ENCODE measurements at regions not wholly inside any gene's neighbourhood (a gene's known extent, or its start where the extent isn't known, plus 50 kb on each side); places are given as distances from the start of the nearest gene placed in this dataset.

DNA sequence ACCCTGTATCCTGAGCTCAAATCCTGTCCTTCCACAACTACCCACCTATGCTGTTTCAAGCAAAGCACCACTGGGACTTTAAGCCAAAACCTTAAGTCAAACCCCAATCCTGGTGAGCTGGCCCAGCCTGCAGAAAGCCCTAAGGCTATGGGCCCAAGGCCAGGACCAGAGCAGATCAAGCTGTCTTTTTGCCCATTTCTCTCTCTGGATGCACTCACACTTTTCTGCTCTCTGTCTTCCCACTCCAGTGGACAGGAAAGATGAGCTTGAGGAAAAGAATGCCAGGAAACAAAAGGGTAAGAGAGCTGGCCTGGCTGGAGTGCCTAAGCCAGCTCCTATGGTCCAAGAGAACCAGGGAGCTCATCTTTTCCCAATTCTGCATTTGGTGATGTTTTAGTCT, 284.3 kb upstream of the ISX start:
- H3K36me3 ChIP-seq (ENCODE audit: control insufficient read depth in 2 of 2, insufficient read depth in 2 of 2, low read length in 1 of 2) = no peaks in the 10 kb centered on the region
- no peaks in the 10 kb centered on the region for H3K4me1 ChIP-seq (ENCODE audit: control insufficient read depth in 2 of 2, insufficient read depth in 2 of 2, low read length in 1 of 2)
- no peaks in the 10 kb centered on the region for H3K27me3 ChIP-seq (ENCODE audit: control insufficient read depth in 1 of 2, insufficient read depth in 2 of 2, low read length in 2 of 2)
- no peak overlapping the region for H3K4me3 ChIP-seq (ENCODE audit: low read depth in 1 of 2, low read length in 2 of 2)
- H3K27ac ChIP-seq (ENCODE audit: low read depth in 2 of 2, low read length in 1 of 2) = no peak overlapping the region
- H3K9me3 ChIP-seq (ENCODE audit: control insufficient read depth in 2 of 2, insufficient read depth in 1 of 2, low read depth in 1 of 2, low read length in 1 of 2) = peaks cover 0 to 3% of the 10 kb centered on the region in 2 donors

DNA sequence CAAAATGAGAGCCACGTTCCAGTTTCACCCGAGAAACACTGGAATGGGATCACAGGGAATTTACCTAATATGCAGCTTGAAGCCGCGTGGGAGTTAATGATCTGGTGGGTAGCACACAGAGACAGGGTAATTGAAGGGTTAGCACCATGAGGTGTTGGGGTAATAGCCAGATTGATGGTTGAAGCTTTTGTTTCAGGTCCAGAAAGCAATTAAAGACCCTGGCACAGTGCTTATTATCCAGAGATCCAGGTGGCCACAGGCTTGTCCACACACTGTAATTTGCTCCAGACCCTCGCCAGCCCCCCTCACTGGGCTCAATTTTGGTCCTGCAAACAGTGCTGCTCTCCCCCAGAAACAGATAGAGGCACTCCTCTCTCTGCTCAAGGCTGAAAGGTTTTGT, 282.5 kb upstream of the ISX start:
- Histone ChIP-seq H3K9me3 (ENCODE audit: control insufficient read depth in 2 of 2, insufficient read depth in 1 of 2, low read depth in 1 of 2, low read length in 1 of 2) (no peaks in the 10 kb centered on the region), H3K27me3 (ENCODE audit: control insufficient read depth in 1 of 2, insufficient read depth in 2 of 2, low read length in 2 of 2) (no peaks in the 10 kb centered on the region), H3K4me1 (ENCODE audit: control insufficient read depth in 2 of 2, insufficient read depth in 2 of 2, low read length in 1 of 2) (no peaks in the 10 kb centered on the region), H3K27ac (ENCODE audit: low read depth in 2 of 2, low read length in 1 of 2) (no peak overlapping the region), H3K4me3 (ENCODE audit: low read depth in 1 of 2, low read length in 2 of 2) (no peak overlapping the region), H3K36me3 (ENCODE audit: control insufficient read depth in 2 of 2, insufficient read depth in 2 of 2, low read length in 1 of 2) (no peaks in the 10 kb centered on the region)
- WGBS, 2 donors = 64 to 74% methylated on average over 5 of the region's 5 CpGs

DNA sequence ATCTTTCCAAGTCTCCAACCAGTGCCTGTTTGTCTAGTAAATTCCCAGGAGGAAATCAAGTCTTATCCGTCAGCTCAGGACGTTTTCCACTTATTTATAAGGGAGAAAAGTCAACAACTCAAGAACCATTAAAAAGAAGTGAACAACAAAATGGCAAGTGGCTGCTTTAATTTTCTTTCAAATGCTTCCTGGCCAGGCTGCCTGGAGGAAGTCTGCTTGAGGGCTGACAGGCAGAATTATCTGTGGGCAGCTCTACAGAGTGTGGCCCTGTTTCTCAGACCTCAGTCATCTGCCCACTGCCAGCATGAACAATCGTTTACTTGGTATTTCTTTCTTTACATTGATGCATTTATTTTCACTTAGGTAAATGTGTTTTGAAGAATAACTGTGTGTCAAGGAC, 281.9 kb upstream of the ISX start:
- Histone ChIP-seq H3K4me1 (ENCODE audit: control insufficient read depth in 2 of 2, insufficient read depth in 2 of 2, low read length in 1 of 2) (no peaks in the 10 kb centered on the region), H3K27me3 (ENCODE audit: control insufficient read depth in 1 of 2, insufficient read depth in 2 of 2, low read length in 2 of 2) (no peaks in the 10 kb centered on the region), H3K36me3 (ENCODE audit: control insufficient read depth in 2 of 2, insufficient read depth in 2 of 2, low read length in 1 of 2) (no peaks in the 10 kb centered on the region), H3K9me3 (ENCODE audit: control insufficient read depth in 2 of 2, insufficient read depth in 1 of 2, low read depth in 1 of 2, low read length in 1 of 2) (peaks cover 0 to 4% of the 10 kb centered on the region in 2 donors), H3K4me3 (ENCODE audit: low read depth in 1 of 2, low read length in 2 of 2) (no peak overlapping the region), H3K27ac (ENCODE audit: low read depth in 2 of 2, low read length in 1 of 2) (no peak overlapping the region)
- 33 to 34% methylated on average over 3 of the region's 3 CpGs for WGBS, 2 donors

DNA sequence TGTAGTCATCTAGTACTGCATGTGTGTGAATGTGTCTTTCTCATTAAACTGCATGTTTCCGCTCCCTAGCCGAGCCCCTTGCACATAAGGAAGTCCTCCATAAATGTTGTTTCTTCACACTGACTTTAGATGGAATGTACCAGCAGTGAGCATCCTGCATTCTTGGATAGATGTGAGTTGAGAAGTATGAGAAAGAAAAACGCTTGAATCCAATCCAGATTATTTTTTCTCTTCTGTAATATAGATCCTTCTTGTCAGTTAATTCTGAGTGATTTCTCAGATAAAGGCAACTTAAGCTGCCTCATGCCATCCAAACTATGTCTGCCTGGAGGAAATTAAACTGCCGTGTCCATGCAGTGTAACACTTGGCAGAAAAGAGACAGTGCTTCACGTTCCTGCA, 268.1 kb upstream of the ISX start:
- Histone ChIP-seq H3K27me3 (ENCODE audit: control insufficient read depth in 1 of 2, insufficient read depth in 2 of 2, low read length in 2 of 2) (no peaks in the 10 kb centered on the region), H3K27ac (ENCODE audit: low read depth in 2 of 2, low read length in 1 of 2) (no peak overlapping the region)
- 58 to 60% methylated on average over 5 of the region's 5 CpGs for WGBS, 2 donors

DNA sequence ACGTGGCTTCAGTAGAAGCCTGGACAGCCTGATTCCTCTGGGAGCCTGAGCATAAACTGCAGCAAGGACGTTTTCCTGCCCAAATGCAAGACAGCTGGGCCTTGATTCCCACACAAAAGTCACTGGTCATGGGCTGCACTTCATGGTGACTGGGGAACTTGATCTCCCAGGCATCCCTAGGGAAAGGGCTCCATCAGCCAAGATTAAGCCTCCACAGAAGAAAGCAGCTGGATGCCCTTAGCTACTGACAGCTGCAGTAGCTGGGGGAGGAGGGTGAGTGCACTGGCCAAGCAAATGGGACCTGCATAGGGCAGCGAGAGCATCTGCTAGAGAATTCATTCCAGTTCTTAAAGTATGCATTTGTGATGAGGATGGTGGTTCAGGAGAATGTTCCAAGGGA, 267.4 kb upstream of the ISX start:
- no peaks in the 10 kb centered on the region for H3K27me3 ChIP-seq (ENCODE audit: control insufficient read depth in 1 of 2, insufficient read depth in 2 of 2, low read length in 2 of 2)
- no peaks in the 10 kb centered on the region for H3K9me3 ChIP-seq (ENCODE audit: control insufficient read depth in 2 of 2, insufficient read depth in 1 of 2, low read depth in 1 of 2, low read length in 1 of 2)
- WGBS, 2 donors = 58 to 59% methylated on average over 3 of the region's 3 CpGs
- H3K4me1 ChIP-seq (ENCODE audit: control insufficient read depth in 2 of 2, insufficient read depth in 2 of 2, low read length in 1 of 2) = no peaks in the 10 kb centered on the region
- no peak overlapping the region for H3K4me3 ChIP-seq (ENCODE audit: low read depth in 1 of 2, low read length in 2 of 2)
- H3K36me3 ChIP-seq (ENCODE audit: control insufficient read depth in 2 of 2, insufficient read depth in 2 of 2, low read length in 1 of 2) = no peaks in the 10 kb centered on the region
- no peak overlapping the region for H3K27ac ChIP-seq (ENCODE audit: low read depth in 2 of 2, low read length in 1 of 2)

More for the DNA sequence above, 268.1 kb upstream of the ISX start:
- Histone ChIP-seq H3K4me3 (ENCODE audit: low read depth in 1 of 2, low read length in 2 of 2) (no peak overlapping the region), H3K36me3 (ENCODE audit: control insufficient read depth in 2 of 2, insufficient read depth in 2 of 2, low read length in 1 of 2) (no peaks in the 10 kb centered on the region), H3K9me3 (ENCODE audit: control insufficient read depth in 2 of 2, insufficient read depth in 1 of 2, low read depth in 1 of 2, low read length in 1 of 2) (no peaks in the 10 kb centered on the region), H3K4me1 (ENCODE audit: control insufficient read depth in 2 of 2, insufficient read depth in 2 of 2, low read length in 1 of 2) (no peaks in the 10 kb centered on the region)

DNA sequence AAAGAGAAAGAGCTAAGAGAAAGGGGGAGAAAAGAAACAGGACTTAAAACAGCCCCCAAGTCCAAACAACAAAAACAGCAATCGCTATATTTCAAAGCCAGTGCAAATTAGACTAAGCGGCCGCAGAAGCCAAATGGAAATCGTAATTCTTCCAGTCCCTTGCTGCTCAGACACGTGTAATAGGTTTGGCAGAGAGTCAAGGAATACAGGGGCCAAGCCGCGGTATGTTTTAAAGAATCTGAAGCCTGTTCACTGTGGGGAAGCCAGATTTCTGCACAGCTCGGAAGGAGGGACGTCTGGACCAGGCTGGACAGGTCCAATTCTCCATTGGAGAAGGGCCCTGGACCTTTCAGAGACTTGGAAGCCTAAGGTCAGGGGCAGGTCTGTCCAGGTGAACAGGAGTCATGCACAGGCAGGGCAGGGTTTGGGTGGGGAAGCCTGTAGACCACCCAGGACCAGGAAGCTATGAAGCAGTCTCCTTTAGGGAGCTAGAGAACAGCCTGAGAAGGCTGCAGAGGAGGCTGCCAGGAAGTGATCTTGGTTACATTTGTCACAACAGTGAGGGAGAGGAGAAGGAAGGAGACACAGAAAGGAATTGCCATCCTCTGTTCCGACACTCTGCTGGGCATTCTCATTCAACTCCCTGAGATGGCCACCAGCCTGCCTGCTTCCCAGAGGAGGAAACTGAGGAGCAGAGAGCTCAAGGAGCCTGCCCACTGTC, 265.5 kb upstream of the ISX start:
- Histone ChIP-seq H3K4me3 (ENCODE audit: low read depth in 1 of 2, low read length in 2 of 2) (no peak overlapping the region), H3K4me1 (ENCODE audit: control insufficient read depth in 2 of 2, insufficient read depth in 2 of 2, low read length in 1 of 2) (no peaks in the 10 kb centered on the region), H3K36me3 (ENCODE audit: control insufficient read depth in 2 of 2, insufficient read depth in 2 of 2, low read length in 1 of 2) (no peaks in the 10 kb centered on the region), H3K27ac (ENCODE audit: low read depth in 2 of 2, low read length in 1 of 2) (no peak overlapping the region), H3K9me3 (ENCODE audit: control insufficient read depth in 2 of 2, insufficient read depth in 1 of 2, low read depth in 1 of 2, low read length in 1 of 2) (no peaks in the 10 kb centered on the region), H3K27me3 (ENCODE audit: control insufficient read depth in 1 of 2, insufficient read depth in 2 of 2, low read length in 2 of 2) (no peaks in the 10 kb centered on the region)
- 27 to 42% methylated on average over 10 of the region's 10 CpGs for WGBS, 2 donors

DNA sequence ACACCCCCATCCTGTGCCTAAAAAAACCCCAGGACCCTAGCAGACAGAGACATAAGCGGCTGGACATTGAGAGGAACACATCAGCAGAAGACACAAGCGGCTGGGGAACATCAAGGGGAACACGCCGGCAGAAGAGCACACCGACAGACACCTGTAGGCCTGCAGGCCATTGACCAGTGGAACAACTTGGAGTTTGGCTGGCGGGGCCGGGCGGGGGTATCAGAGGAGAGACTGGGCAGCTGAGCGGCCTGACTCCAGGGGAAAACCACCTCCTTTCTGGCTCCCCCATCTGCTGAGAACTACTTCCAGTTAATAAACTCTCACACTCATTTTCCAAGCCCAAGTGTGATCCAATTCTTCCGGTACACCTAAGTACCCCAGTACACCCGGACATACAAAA, 264.7 kb upstream of the ISX start:
- 87 to 90% methylated on average over 11 of the region's 11 CpGs for WGBS, 2 donors

DNA sequence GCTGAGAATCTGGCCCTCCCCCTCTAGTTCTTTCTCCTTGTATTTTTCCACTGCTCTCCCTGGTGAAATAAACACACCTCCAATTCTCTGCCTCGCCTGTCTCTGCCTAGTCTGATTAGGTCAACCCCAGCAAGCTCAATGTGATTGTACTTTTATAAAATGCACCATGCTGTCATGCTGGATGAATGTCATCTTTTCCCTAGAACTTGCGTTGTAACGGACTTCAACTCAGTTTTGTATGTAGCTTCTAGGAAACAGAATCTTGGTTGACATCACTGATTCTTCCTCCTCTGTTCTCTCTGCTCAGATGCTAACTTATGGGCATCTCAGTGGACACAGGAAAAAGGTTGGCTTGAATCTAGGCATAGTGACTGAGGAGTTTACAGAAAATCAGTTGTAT, 261.9 kb upstream of the ISX start:
- Histone ChIP-seq H3K27ac (ENCODE audit: low read depth in 2 of 2, low read length in 1 of 2) (no peak overlapping the region), H3K36me3 (ENCODE audit: control insufficient read depth in 2 of 2, insufficient read depth in 2 of 2, low read length in 1 of 2) (no peaks in the 10 kb centered on the region), H3K9me3 (ENCODE audit: control insufficient read depth in 2 of 2, insufficient read depth in 1 of 2, low read depth in 1 of 2, low read length in 1 of 2) (no peaks in the 10 kb centered on the region), H3K4me1 (ENCODE audit: control insufficient read depth in 2 of 2, insufficient read depth in 2 of 2, low read length in 1 of 2) (no peaks in the 10 kb centered on the region), H3K4me3 (ENCODE audit: low read depth in 1 of 2, low read length in 2 of 2) (no peak overlapping the region), H3K27me3 (ENCODE audit: control insufficient read depth in 1 of 2, insufficient read depth in 2 of 2, low read length in 2 of 2) (no peaks in the 10 kb centered on the region)
- WGBS, 2 donors = 76 to 77% methylated on average over 3 of the region's 3 CpGs

More for the DNA sequence above, 264.7 kb upstream of the ISX start:
- no peaks in the 10 kb centered on the region for H3K4me1 ChIP-seq (ENCODE audit: control insufficient read depth in 2 of 2, insufficient read depth in 2 of 2, low read length in 1 of 2)
- no peak overlapping the region for H3K4me3 ChIP-seq (ENCODE audit: low read depth in 1 of 2, low read length in 2 of 2)
- no peaks in the 10 kb centered on the region for H3K9me3 ChIP-seq (ENCODE audit: control insufficient read depth in 2 of 2, insufficient read depth in 1 of 2, low read depth in 1 of 2, low read length in 1 of 2)
- no peaks in the 10 kb centered on the region for H3K36me3 ChIP-seq (ENCODE audit: control insufficient read depth in 2 of 2, insufficient read depth in 2 of 2, low read length in 1 of 2)
- no peak overlapping the region for H3K27ac ChIP-seq (ENCODE audit: low read depth in 2 of 2, low read length in 1 of 2)
- no peaks in the 10 kb centered on the region for H3K27me3 ChIP-seq (ENCODE audit: control insufficient read depth in 1 of 2, insufficient read depth in 2 of 2, low read length in 2 of 2)

DNA sequence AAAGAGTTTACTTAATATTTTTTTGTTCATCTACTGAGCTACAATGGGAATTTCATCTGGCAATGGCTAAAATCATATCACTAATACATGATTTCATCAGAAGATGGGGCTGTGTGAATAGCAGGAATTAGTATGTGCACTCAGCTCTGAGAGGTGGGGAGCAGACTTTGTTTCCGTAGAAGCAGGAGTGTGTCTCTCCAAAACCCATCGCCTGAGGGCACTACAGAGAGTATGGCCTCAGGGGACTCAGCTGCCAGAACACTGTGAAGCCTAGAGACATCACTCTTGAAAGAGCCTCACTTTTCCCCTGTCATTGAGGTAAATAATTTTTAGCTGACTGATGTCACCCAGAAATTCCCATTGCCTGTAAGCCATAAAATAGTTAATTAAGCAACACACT, 261.4 kb upstream of the ISX start:
- H3K27ac ChIP-seq (ENCODE audit: low read depth in 2 of 2, low read length in 1 of 2) = no peak overlapping the region
- WGBS, 2 donors = 45% methylated on average over 2 of the region's 2 CpGs

DNA sequence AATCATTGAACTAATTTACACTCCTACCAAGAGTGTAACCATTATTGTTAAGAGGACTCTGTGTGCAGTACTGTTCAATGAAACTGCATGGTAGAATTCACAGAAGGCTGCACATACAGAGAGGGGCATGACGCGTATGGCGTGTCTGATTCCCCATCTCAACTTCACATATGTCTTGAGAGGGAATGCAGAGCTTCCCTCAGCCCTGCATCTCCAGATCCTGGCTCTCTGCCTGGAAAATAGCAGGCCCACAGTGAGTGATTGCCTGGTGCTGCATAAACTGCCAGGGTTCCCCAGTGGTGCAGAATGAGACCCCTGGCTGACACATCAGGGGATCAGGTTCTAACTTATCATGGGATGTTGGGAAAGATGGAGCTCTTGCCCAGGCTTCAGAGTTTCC, 260.2 kb upstream of the ISX start:
- no peaks in the 10 kb centered on the region for H3K4me1 ChIP-seq (ENCODE audit: control insufficient read depth in 2 of 2, insufficient read depth in 2 of 2, low read length in 1 of 2)
- no peaks in the 10 kb centered on the region for H3K36me3 ChIP-seq (ENCODE audit: control insufficient read depth in 2 of 2, insufficient read depth in 2 of 2, low read length in 1 of 2)
- no peak overlapping the region for H3K27ac ChIP-seq (ENCODE audit: low read depth in 2 of 2, low read length in 1 of 2)
- no peaks in the 10 kb centered on the region for H3K27me3 ChIP-seq (ENCODE audit: control insufficient read depth in 1 of 2, insufficient read depth in 2 of 2, low read length in 2 of 2)
- no peaks in the 10 kb centered on the region for H3K9me3 ChIP-seq (ENCODE audit: control insufficient read depth in 2 of 2, insufficient read depth in 1 of 2, low read depth in 1 of 2, low read length in 1 of 2)
- no peak overlapping the region for H3K4me3 ChIP-seq (ENCODE audit: low read depth in 1 of 2, low read length in 2 of 2)
- whole genome bisulfite sequencing, 2 donors = 68 to 93% methylated on average over 3 of the region's 3 CpGs

More for the DNA sequence above, 261.4 kb upstream of the ISX start:
- no peaks in the 10 kb centered on the region for H3K9me3 ChIP-seq (ENCODE audit: control insufficient read depth in 2 of 2, insufficient read depth in 1 of 2, low read depth in 1 of 2, low read length in 1 of 2)
- H3K27me3 ChIP-seq (ENCODE audit: control insufficient read depth in 1 of 2, insufficient read depth in 2 of 2, low read length in 2 of 2) = no peaks in the 10 kb centered on the region
- no peaks in the 10 kb centered on the region for H3K36me3 ChIP-seq (ENCODE audit: control insufficient read depth in 2 of 2, insufficient read depth in 2 of 2, low read length in 1 of 2)
- H3K4me3 ChIP-seq (ENCODE audit: low read depth in 1 of 2, low read length in 2 of 2) = no peak overlapping the region
- no peaks in the 10 kb centered on the region for H3K4me1 ChIP-seq (ENCODE audit: control insufficient read depth in 2 of 2, insufficient read depth in 2 of 2, low read length in 1 of 2)

Data from esophagus (tissue), 2 donors.